Stimulated activated CD8-positive, alpha-beta memory T cell treated with anti-CD3 and anti-CD28 coated beads, Interleukin-7, amount 100 ng/mL, for 4 hours (primary cell): ENCODE measurements at regions not wholly inside any gene's neighbourhood (a gene's known extent, or its start where the extent isn't known, plus 50 kb on each side); places are given as distances from the start of the nearest gene placed in this dataset.
"Not testable (repeated sequence)": the region's sequence is repeated elsewhere in the genome, so short reads cannot be mapped to it uniquely, and the experiment has no call there.

Experiments used
- DNase-seq, 2 donors: peaks; one replicate each; pipeline ENCODE4 v3.0.0-alpha.2; 2020; ENCODE audit warnings: low read depth in 2 of 2

DNA sequence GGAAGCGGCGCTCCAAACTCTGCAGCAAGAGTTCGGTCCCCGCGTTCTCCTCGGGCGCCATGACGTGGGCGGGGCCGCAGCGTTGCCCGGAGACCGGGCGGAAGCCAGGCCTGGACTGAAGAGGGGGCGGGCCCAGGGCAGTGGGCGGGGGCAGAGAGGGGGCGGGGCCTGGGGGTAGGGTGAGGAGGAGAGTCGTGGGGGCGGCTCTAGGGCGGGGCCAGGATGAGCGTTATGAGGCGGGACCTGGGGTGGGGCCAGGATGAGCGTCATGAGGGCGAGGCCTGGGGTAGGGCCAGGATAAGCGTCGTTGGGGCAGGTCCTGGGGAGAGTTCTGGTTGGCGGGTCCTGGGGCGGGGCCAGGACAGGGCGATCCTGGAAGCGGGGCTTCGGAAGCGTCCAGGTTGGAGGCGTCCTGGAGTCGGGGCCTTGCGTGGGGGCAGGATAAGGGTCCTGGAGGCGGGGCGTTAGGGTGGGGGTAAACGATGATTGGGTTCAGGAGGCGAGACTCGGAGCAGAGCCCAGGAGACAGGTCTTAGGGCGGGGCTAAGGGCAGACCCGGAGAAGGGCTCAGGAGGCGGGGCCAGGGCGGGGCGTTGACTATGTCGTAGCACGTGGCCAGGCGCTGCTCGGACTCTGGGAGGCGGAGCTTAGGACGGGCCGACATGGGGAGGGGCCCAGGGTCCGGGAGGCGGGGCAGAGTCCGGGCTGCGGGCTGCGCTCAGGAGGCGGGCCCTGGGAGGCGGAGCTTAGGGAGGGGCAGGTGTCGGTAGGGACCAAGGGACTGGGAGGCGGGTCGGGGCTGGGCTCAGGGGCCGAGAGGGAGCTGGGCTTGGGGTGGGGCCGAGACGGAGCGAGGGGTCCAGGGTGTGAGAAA lies 131.1 kb upstream of the ALDH3B2 start:
- DNase-seq, result peak; percentile 93 to 98

DNA sequence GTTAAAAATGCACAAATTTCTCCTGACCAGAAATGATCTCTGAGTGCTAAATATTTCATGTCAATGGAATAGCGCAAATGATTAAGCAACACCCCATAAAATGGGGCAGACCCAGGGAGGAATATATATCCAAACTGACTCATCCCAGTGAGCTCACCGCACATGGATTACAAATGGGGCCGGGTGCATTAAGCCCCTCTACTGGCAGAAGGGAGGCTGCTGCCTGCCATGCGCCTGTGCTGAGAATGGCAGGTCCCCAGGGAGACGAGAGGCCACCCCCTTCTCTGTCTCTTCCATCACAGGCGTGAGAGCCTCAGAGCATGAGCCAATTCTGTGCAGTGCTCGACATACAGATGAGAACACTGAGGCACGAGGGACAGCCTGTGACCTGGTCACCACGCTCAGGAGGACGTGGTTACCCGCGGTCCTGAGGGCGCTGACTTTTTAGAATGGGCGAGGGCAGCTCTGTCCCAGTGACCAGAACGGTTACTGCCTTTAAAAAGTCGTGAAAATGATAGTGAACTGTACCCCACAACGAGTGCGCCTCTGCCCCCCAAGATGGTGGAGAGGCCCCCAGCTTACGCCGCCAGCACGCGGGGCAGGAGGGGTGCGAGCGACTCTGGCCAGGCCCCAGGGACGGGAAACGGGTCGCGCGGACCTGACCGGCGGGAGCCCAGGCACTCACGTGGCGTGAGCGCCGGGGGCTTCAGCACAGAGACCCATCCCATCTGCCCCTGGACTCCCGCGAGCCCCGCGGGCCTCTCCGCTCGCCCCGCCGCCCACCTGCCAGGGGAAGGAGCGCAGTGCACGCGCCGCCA lies 130.2 kb upstream of the ALDH3B2 start:
- DNase-seq, result not testable (repeated sequence)

DNA sequence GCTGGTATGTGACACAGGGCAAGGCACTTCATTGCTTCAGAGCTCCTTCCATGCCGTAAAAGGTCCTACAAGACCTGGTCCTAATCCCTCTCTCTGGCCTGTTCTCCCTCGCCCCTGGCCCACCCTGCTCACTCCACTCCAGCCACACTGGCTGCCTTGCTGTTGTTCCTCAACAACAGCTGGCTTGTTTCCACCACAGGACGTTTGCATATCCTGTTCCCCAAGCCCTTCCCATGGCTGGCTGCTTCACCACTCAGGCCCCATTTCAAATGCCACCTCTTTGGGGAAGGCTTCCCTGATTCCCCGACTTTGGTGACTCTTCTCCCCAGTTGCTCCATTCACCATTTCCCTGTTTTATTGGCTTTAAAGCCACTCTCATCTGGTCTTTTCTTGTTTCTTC lies 129.1 kb upstream of the ALDH3B2 start:
- not testable (repeated sequence) for DNase-seq

DNA sequence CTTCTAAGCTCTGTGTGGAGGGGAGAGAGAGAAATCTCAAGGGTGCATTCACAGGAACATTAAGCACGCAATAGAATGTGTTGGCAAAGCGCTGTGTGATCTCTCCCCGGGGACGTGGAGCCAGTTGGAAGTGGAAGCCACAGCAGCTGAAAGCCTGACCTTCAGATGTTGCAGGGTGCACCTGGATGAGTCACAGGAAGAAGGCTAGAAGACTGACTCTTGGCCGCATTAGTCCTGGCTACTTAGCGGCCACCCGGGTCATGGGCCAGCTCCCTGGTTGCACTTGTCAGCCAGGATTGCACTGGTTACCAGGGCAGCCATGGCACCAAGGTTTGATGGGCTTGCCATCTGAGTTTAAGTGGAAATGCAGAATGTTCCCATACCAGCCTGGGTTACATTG lies 128.6 kb upstream of the ALDH3B2 start:
- not testable (repeated sequence) for DNase-seq

GRCh38 chr11:67802623-67803022 lies 128.2 kb upstream of the ALDH3B2 start:
- not testable (repeated sequence) for DNase-seq

- DNase-seq, result not testable (repeated sequence)
Observed at GRCh38 chr11:67801397-67801796, 127.0 kb upstream of the ALDH3B2 start.

DNA sequence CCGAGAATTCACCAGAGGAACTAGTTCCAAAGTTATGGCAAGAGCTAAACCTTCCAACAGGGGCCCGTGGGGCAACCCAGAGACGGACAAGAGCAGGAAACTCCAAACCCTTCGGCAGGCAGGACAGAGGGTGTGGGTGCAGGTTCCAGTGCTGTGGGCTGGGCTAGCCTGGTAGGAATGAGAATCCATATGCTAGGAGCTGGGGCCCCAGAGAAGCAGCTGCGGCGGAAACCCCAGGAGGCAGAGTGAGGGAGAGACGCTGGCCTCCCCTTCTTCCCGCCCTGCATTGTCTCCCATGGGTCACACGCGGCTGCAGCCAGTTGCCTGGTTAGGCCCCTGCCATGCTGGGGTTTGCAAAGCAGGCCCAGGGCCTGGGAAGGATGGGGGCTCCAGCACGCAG lies 126.2 kb upstream of the ALDH3B2 start:
- not testable (repeated sequence) for DNase-seq

DNA sequence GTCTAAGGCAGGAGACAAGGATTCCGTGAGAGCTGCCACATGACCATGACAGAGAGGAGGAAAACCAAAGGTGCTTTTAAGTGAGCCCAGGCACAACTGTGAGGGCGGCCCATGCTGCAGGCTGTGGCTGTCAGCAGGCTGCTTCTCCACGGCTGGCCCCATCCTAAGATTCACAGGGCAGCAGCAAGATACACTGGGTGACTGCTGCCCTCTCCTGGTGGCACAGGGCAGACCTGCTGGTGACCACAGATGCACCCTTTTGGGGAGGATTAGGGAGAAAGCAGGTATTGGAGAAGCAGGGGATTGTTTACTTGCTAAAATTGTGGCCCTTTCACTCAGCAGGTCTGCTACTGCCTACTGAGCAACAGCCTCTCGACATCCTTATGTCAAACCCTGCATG lies 125.4 kb upstream of the ALDH3B2 start:
- not testable (repeated sequence) for DNase-seq

GRCh38 chr11:67797726-67798521 lies 123.5 kb upstream of the ALDH3B2 start:
- DNase-seq, result not testable (repeated sequence)

- no peak for DNase-seq
Observed at GRCh38 chr11:67795746-67796145, 121.3 kb upstream of the ALDH3B2 start.

DNA sequence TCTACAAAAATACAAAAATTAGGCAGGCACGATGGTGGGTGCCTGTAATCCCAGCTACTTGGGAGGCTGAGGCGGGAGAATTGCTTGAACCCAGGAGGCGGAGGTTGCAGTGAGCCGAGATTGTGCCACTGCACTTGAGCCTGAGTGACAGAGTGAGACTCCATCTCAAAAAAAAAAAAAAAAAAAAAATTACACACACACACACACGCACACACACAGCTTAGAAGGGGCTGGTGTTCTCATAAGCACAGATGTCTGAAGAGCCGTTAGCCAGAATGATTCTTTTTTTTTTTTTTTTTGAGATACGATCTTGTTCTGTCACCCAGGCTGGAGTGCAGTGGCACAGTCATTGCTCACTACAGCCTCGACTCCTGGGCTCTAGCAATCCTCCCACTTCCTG lies 119.3 kb upstream of the ALDH3B2 start:
- not testable (repeated sequence) for DNase-seq

- peak; percentile 7 to 19 for DNase-seq
Observed at GRCh38 chr11:67792273-67792990, 118.0 kb upstream of the ALDH3B2 start.

DNA sequence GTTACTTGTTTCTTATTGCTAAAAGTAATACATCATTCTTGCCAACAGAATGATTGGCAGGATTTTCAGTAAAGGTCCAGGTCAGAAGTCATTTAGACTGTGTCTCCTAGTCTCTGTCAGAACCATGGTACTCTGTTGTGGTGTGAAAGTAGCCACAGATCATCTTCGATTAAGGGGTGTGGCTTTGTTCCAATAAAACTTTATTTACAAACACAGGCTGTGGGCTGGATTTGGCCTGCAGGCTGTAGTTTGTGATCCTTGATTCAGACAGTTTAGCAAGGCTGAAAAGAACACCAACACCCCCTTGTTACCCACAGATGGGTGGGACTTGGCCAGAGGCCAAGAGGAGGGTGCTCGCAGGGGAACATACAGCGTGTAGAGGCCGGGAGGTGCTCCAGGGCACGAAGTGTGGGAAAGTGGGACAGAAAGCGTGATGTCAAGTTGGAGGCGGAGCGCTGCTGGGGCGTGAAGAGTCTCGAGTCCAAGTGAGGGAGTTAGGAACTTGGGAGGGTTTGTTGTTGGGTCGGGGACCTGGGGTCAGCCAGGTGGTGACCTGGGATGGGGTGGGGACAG lies 117.3 kb upstream of the ALDH3B2 start:
- not testable (repeated sequence) for DNase-seq

- DNase-seq, result not testable (repeated sequence)
Observed at GRCh38 chr11:67788341-67788695, 113.9 kb upstream of the ALDH3B2 start.

DNA sequence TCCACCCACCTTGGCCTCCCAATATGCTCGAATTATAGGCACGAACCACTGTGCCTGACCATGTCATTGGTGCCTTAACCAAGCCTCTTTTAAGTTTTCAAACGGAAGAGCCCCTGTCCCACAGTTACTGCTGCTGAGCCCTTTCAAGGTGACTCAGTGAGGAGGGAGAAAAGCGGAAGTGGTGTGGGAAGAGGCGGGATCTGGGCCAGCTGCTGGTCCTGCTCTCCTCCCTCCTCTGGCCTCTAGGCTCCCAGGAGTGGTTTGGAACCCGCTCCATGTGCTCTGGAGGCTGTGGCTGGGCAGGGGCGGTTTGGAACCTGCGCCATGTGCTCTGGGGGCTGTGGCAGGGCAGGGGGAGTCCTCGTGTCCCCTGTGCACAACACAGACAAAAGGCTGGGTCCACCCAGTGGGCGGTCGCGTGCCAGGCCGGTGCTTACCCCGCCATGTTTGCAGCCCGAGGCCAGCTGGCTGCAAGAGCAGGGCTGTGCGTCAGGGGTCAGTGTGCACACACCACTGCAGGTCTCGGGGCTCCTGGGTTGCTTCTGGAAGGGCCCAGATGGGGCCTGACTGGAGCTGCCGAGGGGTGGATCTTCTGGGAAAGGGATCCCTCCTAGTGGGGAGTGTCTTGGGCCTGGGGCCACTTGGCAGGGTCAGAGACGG lies 113.4 kb upstream of the ALDH3B2 start:
- not testable (repeated sequence) for DNase-seq

GRCh38 chr11:67781967-67782366 lies 107.5 kb upstream of the ALDH3B2 start:
- not testable (repeated sequence) for DNase-seq

DNA sequence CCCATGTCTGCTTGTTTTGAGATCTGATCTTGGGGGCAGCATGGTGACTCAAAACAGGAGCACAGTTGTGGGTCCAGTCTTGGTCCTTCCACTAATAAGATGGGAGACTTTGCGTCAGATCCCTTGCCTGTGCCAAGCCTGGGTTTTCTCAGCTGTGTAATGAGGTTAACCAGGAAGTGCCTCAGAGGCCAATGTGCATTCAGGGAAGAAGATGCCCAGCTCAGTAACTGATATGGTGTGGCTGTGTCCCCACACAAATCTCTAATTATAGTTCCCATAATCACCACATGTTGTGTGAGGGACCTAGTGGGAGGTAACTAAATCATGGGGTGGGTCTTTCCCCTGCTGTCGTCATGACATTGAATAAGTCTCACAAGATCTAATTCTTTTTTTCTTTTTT lies 107.1 kb upstream of the ALDH3B2 start:
- not testable (repeated sequence) for DNase-seq

DNA sequence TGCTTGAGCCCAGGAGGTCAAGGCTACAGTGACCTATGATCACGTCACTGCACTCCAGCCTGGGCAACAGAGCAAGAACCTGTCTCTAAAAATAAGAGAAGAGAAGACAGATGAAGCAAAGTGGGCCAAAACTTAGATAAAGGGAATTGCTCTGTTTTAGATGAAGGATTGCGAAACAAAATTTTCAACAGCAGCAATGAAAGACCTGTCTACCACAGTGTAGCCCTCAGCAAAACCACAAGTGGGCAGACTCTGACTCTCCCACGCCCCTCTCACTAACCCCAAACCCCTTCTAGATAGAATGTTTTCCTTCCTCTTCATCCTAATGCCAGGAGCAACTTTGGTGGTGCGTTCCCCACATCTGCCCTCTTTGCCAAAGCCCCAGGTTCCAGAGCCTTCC lies 105.6 kb upstream of the ALDH3B2 start:
- DNase-seq, result no peak

- DNase-seq, result not testable (repeated sequence)
Observed at GRCh38 chr11:67779189-67779875, 104.9 kb upstream of the ALDH3B2 start.
